Thoracic aorta (tissue), 2 donors: ENCODE measurements at regions not wholly inside any gene's neighbourhood (a gene's known extent, or its start where the extent isn't known, plus 50 kb on each side); places are given as distances from the start of the nearest gene placed in this dataset.

Experiments
- ATAC-seq: fragments of 150-250 bp; one replicate; pipeline ENCODE4 v1.8.0; 2017; ENCODE audit warnings: low read depth; ENCODE audit not compliant: insufficient number of reproducible peaks, low FRiP score
- DNase-seq: peaks from one replicate; pipeline ENCODE4 v3.0.0-alpha.2; 2020; ENCODE audit warnings: low spot score
- H3K27ac ChIP-seq, 2 donors: fragments of 200-600 bp; sonication (generic); 1 replicate in 1 of 2; 2 replicates in 1 of 2; pipeline ENCODE4 v1.5.1; 2016; ENCODE audit warnings: mild to moderate bottlenecking in 2 of 2, moderate library complexity in 2 of 2
- H3K27me3 ChIP-seq: fragments of 200-600 bp; sonication (generic); replicated peaks from 2 replicates; pipeline ENCODE4 v1.6.0; 2016; ENCODE audit warnings: mild to moderate bottlenecking; ENCODE audit not compliant: insufficient read depth
- H3K36me3 ChIP-seq: fragments of 200-600 bp; sonication (generic); one replicate; pipeline ENCODE4 v1.5.1; 2016
- H3K4me1 ChIP-seq, 2 donors: fragments of 200-600 bp; sonication (generic); 1 replicate in 1 of 2; 2 replicates in 1 of 2; pipeline versions ENCODE4 v1.5.1 to v1.6.0; 2016; ENCODE audit warnings: low read depth in 2 of 2, mild to moderate bottlenecking in 1 of 2; ENCODE audit not compliant: control insufficient read depth in 1 of 2
- H3K4me3 ChIP-seq: fragments of 200-600 bp; sonication (generic); 2 replicates; pipeline ENCODE4 v1.5.1; 2016; ENCODE audit warnings: mild to moderate bottlenecking
- H3K9me3 ChIP-seq: fragments of 200-600 bp; sonication (generic); 2 replicates; pipeline ENCODE4 v1.5.1; 2016
- TF ChIP-seq, protein P1 (sequence below): fragments of 200-600 bp; sonication (generic); IDR thresholded peaks from one replicate; pipeline ENCODE4 v1.5.1; 2019; ENCODE audit warnings: antibody characterized with exemption

DNA sequence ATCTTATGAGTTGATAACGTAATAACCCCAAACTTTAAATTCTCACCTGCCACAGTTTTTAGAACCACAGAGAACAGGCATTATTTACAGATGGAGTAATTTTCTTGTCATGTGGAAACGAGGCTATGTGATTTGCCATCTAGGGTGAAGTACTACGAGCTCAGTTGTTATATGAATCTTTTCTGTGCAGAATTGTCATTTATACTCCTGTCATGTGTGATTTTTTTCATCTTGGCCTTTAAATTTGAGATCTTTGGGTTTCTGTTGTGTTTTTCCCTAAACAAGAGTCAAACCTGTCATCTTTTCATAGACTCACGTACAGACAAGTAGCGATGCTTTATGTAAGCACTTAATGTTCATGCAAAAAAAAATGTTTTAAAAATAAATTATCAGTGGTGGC lies 153.7 kb upstream of the TAC1 start:
- Histone ChIP-seq H3K27me3 (no peaks in the 10 kb centered on the region), H3K4me1 (no peaks in the 10 kb centered on the region), H3K36me3 (no peaks in the 10 kb centered on the region), H3K4me3 (no peak overlapping the region), H3K27ac (no peak overlapping the region), H3K9me3 (no peaks in the 10 kb centered on the region)
- TF ChIP-seq, protein P1, sequence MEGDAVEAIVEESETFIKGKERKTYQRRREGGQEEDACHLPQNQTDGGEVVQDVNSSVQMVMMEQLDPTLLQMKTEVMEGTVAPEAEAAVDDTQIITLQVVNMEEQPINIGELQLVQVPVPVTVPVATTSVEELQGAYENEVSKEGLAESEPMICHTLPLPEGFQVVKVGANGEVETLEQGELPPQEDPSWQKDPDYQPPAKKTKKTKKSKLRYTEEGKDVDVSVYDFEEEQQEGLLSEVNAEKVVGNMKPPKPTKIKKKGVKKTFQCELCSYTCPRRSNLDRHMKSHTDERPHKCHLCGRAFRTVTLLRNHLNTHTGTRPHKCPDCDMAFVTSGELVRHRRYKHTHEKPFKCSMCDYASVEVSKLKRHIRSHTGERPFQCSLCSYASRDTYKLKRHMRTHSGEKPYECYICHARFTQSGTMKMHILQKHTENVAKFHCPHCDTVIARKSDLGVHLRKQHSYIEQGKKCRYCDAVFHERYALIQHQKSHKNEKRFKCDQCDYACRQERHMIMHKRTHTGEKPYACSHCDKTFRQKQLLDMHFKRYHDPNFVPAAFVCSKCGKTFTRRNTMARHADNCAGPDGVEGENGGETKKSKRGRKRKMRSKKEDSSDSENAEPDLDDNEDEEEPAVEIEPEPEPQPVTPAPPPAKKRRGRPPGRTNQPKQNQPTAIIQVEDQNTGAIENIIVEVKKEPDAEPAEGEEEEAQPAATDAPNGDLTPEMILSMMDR, result no peak
- ATAC-seq (no peak), DNase-seq (no peak)

DNA sequence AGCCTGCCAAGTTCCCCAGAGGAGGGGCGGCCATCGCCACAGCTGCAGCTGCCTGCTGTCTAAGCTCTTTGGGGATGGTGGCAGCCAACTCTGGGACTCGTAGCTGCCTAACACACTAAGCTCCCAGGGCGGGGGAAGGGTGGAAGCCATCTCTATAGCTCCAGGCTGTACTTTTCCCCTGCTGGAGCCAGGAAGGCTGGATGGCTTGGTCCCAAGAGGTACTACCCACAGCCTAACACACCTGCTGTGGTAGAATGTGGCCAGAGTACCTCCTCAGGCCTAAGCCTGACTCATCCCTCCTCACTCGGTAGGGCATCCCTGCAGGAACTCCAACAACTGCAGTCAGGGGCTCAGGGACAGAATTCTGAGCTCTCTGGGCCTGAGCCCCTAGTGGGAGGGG lies 151.7 kb upstream of the TAC1 start:
- H3K9me3 ChIP-seq, result no peaks in the 10 kb centered on the region
- no peaks in the 10 kb centered on the region for H3K36me3 ChIP-seq
- no peak for DNase-seq
- H3K4me3 ChIP-seq, result no peak overlapping the region
- H3K27me3 ChIP-seq, result no peaks in the 10 kb centered on the region
- no peak overlapping the region for H3K27ac ChIP-seq
- no peak for ATAC-seq
- TF ChIP-seq, protein P1, result no peak
- H3K4me1 ChIP-seq, result no peaks in the 10 kb centered on the region

DNA sequence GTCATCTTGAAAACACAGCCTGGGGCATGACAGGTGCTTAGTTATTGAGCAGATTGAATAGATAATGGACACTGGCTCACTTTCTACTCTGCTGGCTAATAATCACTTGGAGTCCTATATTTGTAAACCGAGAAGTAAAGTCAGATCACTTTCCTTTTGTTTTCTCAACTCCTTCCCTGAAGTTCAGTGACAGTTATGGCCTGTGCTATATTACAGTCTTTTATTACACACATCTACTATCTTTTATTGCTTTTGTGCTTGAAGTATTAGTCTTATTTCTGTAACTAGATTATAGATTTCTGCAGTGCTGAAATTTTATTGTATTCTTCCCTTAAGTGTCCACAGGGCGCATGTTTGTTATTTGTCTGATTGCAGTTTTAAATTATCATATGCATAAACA lies 136.4 kb upstream of the TAC1 start:
- H3K4me3 ChIP-seq, result no peak overlapping the region
- TF ChIP-seq, protein P1, result no peak
- H3K4me1 ChIP-seq, result no peaks in the 10 kb centered on the region
- no peaks in the 10 kb centered on the region for H3K9me3 ChIP-seq
- H3K36me3 ChIP-seq, result no peaks in the 10 kb centered on the region
- ATAC-seq (no peak), DNase-seq (no peak)
- no peaks in the 10 kb centered on the region for H3K27me3 ChIP-seq
- H3K27ac ChIP-seq, result no peak overlapping the region

DNA sequence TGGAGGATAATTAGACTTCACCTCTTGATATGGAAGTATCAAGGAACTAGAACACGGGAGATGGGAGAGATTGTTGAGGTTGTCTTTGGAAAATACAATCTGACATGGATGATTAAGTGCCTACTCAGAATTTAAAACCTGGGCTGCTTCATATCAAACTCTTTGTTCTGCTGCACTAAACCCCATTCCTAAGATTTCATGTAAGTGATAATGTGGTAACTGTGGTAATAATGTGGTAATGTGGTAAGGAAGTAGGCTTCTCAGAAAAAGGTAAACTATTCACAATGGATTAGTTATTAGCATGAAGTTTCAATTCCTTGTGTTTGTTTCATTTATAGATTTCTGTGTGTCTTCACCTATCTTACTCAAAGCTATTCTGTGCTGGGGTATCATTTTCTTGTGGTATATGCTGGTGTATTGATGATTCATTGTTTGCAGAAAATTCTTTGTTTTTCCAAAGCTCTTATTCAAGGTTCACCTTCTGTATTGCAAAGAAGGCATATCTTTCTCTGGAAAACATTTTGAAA lies 129.9 kb upstream of the TAC1 start:
- H3K27me3 ChIP-seq, result no peaks in the 10 kb centered on the region
- no peak overlapping the region for H3K4me3 ChIP-seq
- H3K9me3 ChIP-seq, result no peaks in the 10 kb centered on the region
- H3K4me1 ChIP-seq, result no peaks in the 10 kb centered on the region
- DNase-seq, result no peak
- no peak overlapping the region for H3K27ac ChIP-seq
- ATAC-seq, result no peak
- TF ChIP-seq, protein P1, result no peak
- no peaks in the 10 kb centered on the region for H3K36me3 ChIP-seq

DNA sequence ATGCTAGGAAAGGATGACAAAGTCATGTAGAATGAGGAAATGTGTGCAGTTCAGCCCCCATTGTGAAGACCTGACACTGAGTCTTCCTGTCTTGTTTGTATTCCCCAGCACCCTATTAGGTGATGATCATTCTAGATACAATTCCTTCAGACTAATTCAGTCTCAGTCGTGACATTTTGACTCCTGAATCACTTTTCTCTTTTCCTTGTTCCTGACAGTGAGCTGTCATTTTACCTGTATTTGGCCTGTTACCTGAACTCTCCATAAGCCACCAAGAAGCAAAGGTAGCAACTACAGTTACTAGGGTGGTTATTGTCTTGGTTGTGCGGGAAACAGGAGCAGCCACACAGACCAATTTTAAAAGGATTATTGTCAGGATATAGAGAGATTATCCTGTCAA lies 111.4 kb upstream of the TAC1 start:
- DNase-seq (no peak), ATAC-seq (no peak)
- TF ChIP-seq, protein P1, result no peak
- Histone ChIP-seq H3K36me3 (no peaks in the 10 kb centered on the region), H3K4me1 (no peaks in the 10 kb centered on the region), H3K27ac (no peak overlapping the region), H3K4me3 (no peak overlapping the region), H3K27me3 (no peaks in the 10 kb centered on the region), H3K9me3 (no peaks in the 10 kb centered on the region)
